ENCODE measurements at regions not wholly inside any gene's neighbourhood (a gene's known extent, or its start where the extent isn't known, plus 50 kb on each side); places are given as distances from the start of the nearest gene placed in this dataset.
"Not testable (repeated sequence)": the region's sequence is repeated elsewhere in the genome, so short reads cannot be mapped to it uniquely, and the experiment has no call there.

- DNase-seq = peak in 1 of 5 donors; percentile 80
- H3K27ac ChIP-seq (ENCODE audit: low read depth in 2 of 2, low read length in 2 of 2); H3K36me3 ChIP-seq (ENCODE audit: control insufficient read depth in 2 of 3, insufficient read depth in 3 of 3, low read length in 3 of 3); intact Hi-C loops (cut with DNase I); H3K4me1 ChIP-seq (ENCODE audit: control insufficient read depth in 2 of 3, insufficient read depth in 2 of 3, low read depth in 1 of 3, low read length in 3 of 3); H3K4me3 ChIP-seq (ENCODE audit: low read length in 3 of 3); FAIRE-seq; H3K27me3 ChIP-seq (ENCODE audit: control insufficient read depth, insufficient read depth, low read length); H3K9me3 ChIP-seq (ENCODE audit: control insufficient read depth in 2 of 3, insufficient read depth in 1 of 3, low read length in 3 of 3); H3K9ac ChIP-seq (ENCODE audit: low read length in 3 of 3): not testable (repeated sequence)
These were observed 69.4 kb upstream of the KIF2A start for GRCh38 chr5:62236593-62236992.

GRCh38 chr5:62237944-62238343 lies 68.1 kb upstream of the KIF2A start:
- H3K36me3 ChIP-seq (ENCODE audit: control insufficient read depth in 2 of 3, insufficient read depth in 3 of 3, low read length in 3 of 3); H3K4me3 ChIP-seq (ENCODE audit: low read length in 3 of 3); FAIRE-seq; H3K9ac ChIP-seq (ENCODE audit: low read length in 3 of 3); intact Hi-C loops (cut with DNase I); H3K27me3 ChIP-seq (ENCODE audit: control insufficient read depth, insufficient read depth, low read length); H3K4me1 ChIP-seq (ENCODE audit: control insufficient read depth in 2 of 3, insufficient read depth in 2 of 3, low read depth in 1 of 3, low read length in 3 of 3); H3K9me3 ChIP-seq (ENCODE audit: control insufficient read depth in 2 of 3, insufficient read depth in 1 of 3, low read length in 3 of 3); DNase-seq; H3K27ac ChIP-seq (ENCODE audit: low read depth in 2 of 2, low read length in 2 of 2): not testable (repeated sequence)

GRCh38 chr5:62238584-62238983 lies 67.4 kb upstream of the KIF2A start:
- H3K9me3 ChIP-seq (ENCODE audit: control insufficient read depth in 2 of 3, insufficient read depth in 1 of 3, low read length in 3 of 3); DNase-seq; H3K27me3 ChIP-seq (ENCODE audit: control insufficient read depth, insufficient read depth, low read length); H3K27ac ChIP-seq (ENCODE audit: low read depth in 2 of 2, low read length in 2 of 2); H3K4me3 ChIP-seq (ENCODE audit: low read length in 3 of 3); H3K4me1 ChIP-seq (ENCODE audit: control insufficient read depth in 2 of 3, insufficient read depth in 2 of 3, low read depth in 1 of 3, low read length in 3 of 3); intact Hi-C loops (cut with DNase I); H3K36me3 ChIP-seq (ENCODE audit: control insufficient read depth in 2 of 3, insufficient read depth in 3 of 3, low read length in 3 of 3); H3K9ac ChIP-seq (ENCODE audit: low read length in 3 of 3); FAIRE-seq: not testable (repeated sequence)

GRCh38 chr5:62240494-62240893 lies 65.5 kb upstream of the KIF2A start:
- H3K9ac ChIP-seq (ENCODE audit: low read length in 3 of 3); H3K4me3 ChIP-seq (ENCODE audit: low read length in 3 of 3); H3K27me3 ChIP-seq (ENCODE audit: control insufficient read depth, insufficient read depth, low read length); DNase-seq; H3K36me3 ChIP-seq (ENCODE audit: control insufficient read depth in 2 of 3, insufficient read depth in 3 of 3, low read length in 3 of 3); FAIRE-seq; intact Hi-C loops (cut with DNase I); H3K9me3 ChIP-seq (ENCODE audit: control insufficient read depth in 2 of 3, insufficient read depth in 1 of 3, low read length in 3 of 3); H3K27ac ChIP-seq (ENCODE audit: low read depth in 2 of 2, low read length in 2 of 2); H3K4me1 ChIP-seq (ENCODE audit: control insufficient read depth in 2 of 3, insufficient read depth in 2 of 3, low read depth in 1 of 3, low read length in 3 of 3): not testable (repeated sequence)

GRCh38 chr5:62242000-62242399 lies 64.0 kb upstream of the KIF2A start:
- not testable (repeated sequence) for H3K36me3 ChIP-seq (ENCODE audit: control insufficient read depth in 2 of 3, insufficient read depth in 3 of 3, low read length in 3 of 3); H3K27ac ChIP-seq (ENCODE audit: low read depth in 2 of 2, low read length in 2 of 2); H3K4me1 ChIP-seq (ENCODE audit: control insufficient read depth in 2 of 3, insufficient read depth in 2 of 3, low read depth in 1 of 3, low read length in 3 of 3)

GRCh38 chr5:62243046-62243445 lies 63.0 kb upstream of the KIF2A start:
- FAIRE-seq, DNase-seq: not testable (repeated sequence)

More at GRCh38 chr5:62242000-62242399, 64.0 kb upstream of the KIF2A start:
- FAIRE-seq; H3K27me3 ChIP-seq (ENCODE audit: control insufficient read depth, insufficient read depth, low read length); H3K4me3 ChIP-seq (ENCODE audit: low read length in 3 of 3); H3K9ac ChIP-seq (ENCODE audit: low read length in 3 of 3); DNase-seq; intact Hi-C loops (cut with DNase I); H3K9me3 ChIP-seq (ENCODE audit: control insufficient read depth in 2 of 3, insufficient read depth in 1 of 3, low read length in 3 of 3): not testable (repeated sequence)

GRCh38 chr5:62248192-62248591 lies 57.8 kb upstream of the KIF2A start:
- H3K27ac ChIP-seq (ENCODE audit: low read depth in 2 of 2, low read length in 2 of 2); H3K4me1 ChIP-seq (ENCODE audit: control insufficient read depth in 2 of 3, insufficient read depth in 2 of 3, low read depth in 1 of 3, low read length in 3 of 3); DNase-seq; intact Hi-C loops (cut with DNase I); FAIRE-seq; H3K27me3 ChIP-seq (ENCODE audit: control insufficient read depth, insufficient read depth, low read length); H3K9me3 ChIP-seq (ENCODE audit: control insufficient read depth in 2 of 3, insufficient read depth in 1 of 3, low read length in 3 of 3); H3K9ac ChIP-seq (ENCODE audit: low read length in 3 of 3); H3K36me3 ChIP-seq (ENCODE audit: control insufficient read depth in 2 of 3, insufficient read depth in 3 of 3, low read length in 3 of 3); H3K4me3 ChIP-seq (ENCODE audit: low read length in 3 of 3): not testable (repeated sequence)

More at GRCh38 chr5:62243046-62243445, 63.0 kb upstream of the KIF2A start:
- H3K4me3 ChIP-seq (ENCODE audit: low read length in 3 of 3); H3K27ac ChIP-seq (ENCODE audit: low read depth in 2 of 2, low read length in 2 of 2); H3K9ac ChIP-seq (ENCODE audit: low read length in 3 of 3); H3K4me1 ChIP-seq (ENCODE audit: control insufficient read depth in 2 of 3, insufficient read depth in 2 of 3, low read depth in 1 of 3, low read length in 3 of 3); H3K27me3 ChIP-seq (ENCODE audit: control insufficient read depth, insufficient read depth, low read length); intact Hi-C loops (cut with DNase I); H3K9me3 ChIP-seq (ENCODE audit: control insufficient read depth in 2 of 3, insufficient read depth in 1 of 3, low read length in 3 of 3); H3K36me3 ChIP-seq (ENCODE audit: control insufficient read depth in 2 of 3, insufficient read depth in 3 of 3, low read length in 3 of 3): not testable (repeated sequence)

- FAIRE-seq; H3K4me1 ChIP-seq (ENCODE audit: control insufficient read depth in 2 of 3, insufficient read depth in 2 of 3, low read depth in 1 of 3, low read length in 3 of 3); H3K4me3 ChIP-seq (ENCODE audit: low read length in 3 of 3); intact Hi-C loops (cut with DNase I); DNase-seq; H3K9me3 ChIP-seq (ENCODE audit: control insufficient read depth in 2 of 3, insufficient read depth in 1 of 3, low read length in 3 of 3); H3K27ac ChIP-seq (ENCODE audit: low read depth in 2 of 2, low read length in 2 of 2); H3K36me3 ChIP-seq (ENCODE audit: control insufficient read depth in 2 of 3, insufficient read depth in 3 of 3, low read length in 3 of 3); H3K27me3 ChIP-seq (ENCODE audit: control insufficient read depth, insufficient read depth, low read length); H3K9ac ChIP-seq (ENCODE audit: low read length in 3 of 3): not testable (repeated sequence)
These were observed 55.9 kb upstream of the KIF2A start for GRCh38 chr5:62250085-62250484.

GRCh38 chr5:62250919-62251318 lies 55.1 kb upstream of the KIF2A start:
- FAIRE-seq; DNase-seq; intact Hi-C loops (cut with DNase I): not testable (repeated sequence)

More at GRCh38 chr5:62250919-62251318, 55.1 kb upstream of the KIF2A start:
- not testable (repeated sequence) for H3K27ac ChIP-seq (ENCODE audit: low read depth in 2 of 2, low read length in 2 of 2); H3K9ac ChIP-seq (ENCODE audit: low read length in 3 of 3); H3K4me1 ChIP-seq (ENCODE audit: control insufficient read depth in 2 of 3, insufficient read depth in 2 of 3, low read depth in 1 of 3, low read length in 3 of 3); H3K9me3 ChIP-seq (ENCODE audit: control insufficient read depth in 2 of 3, insufficient read depth in 1 of 3, low read length in 3 of 3); H3K27me3 ChIP-seq (ENCODE audit: control insufficient read depth, insufficient read depth, low read length); H3K4me3 ChIP-seq (ENCODE audit: low read length in 3 of 3); H3K36me3 ChIP-seq (ENCODE audit: control insufficient read depth in 2 of 3, insufficient read depth in 3 of 3, low read length in 3 of 3)

Data from kidney (tissue), 10 donors.